ENCODE measurements at regions not wholly inside any gene's neighbourhood (a gene's known extent, or its start where the extent isn't known, plus 50 kb on each side); places are given as distances from the start of the nearest gene placed in this dataset.
A peak's percentile ranks its signal among the peaks of the same experiment; 100 is the strongest.

DNA sequence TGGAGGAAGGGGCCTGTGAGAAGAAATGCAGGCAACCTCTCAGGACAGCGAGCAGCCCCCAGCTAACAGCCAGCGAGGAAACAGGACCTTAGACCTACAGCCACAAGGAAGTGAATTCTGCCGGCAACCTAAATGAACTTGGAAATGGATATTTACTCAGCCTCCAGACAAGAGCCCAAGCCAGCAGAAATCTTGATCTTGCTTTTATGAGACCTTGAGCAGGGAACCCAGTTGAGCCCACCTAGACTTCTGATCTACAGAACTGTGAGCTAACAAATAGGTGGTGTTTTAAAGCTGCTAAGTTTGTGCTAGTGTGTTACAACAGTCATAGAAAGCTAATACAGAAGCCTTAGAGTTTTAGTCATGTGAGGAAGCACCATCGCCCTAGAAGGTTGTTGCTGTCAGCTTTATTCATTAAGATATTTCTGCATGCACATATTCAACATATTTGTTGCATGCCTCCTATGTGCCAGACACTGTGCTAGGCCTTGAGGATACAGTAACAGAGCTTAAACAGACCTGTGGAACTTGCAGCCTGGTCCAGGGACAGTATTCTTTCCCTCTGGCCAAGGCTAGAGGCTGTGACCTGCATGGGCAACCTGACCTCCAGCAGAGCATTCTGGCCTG, 50.3 kb downstream of the NALF2 start:
- DNase-seq (ENCODE audit: low spot score), result no peak
- no peak for FAIRE-seq

GRCh38 chrX:69555481-69556041, 51.4 kb downstream of the NALF2 start:
- FAIRE-seq, result no peak
- no peak for DNase-seq (ENCODE audit: low spot score)

DNA sequence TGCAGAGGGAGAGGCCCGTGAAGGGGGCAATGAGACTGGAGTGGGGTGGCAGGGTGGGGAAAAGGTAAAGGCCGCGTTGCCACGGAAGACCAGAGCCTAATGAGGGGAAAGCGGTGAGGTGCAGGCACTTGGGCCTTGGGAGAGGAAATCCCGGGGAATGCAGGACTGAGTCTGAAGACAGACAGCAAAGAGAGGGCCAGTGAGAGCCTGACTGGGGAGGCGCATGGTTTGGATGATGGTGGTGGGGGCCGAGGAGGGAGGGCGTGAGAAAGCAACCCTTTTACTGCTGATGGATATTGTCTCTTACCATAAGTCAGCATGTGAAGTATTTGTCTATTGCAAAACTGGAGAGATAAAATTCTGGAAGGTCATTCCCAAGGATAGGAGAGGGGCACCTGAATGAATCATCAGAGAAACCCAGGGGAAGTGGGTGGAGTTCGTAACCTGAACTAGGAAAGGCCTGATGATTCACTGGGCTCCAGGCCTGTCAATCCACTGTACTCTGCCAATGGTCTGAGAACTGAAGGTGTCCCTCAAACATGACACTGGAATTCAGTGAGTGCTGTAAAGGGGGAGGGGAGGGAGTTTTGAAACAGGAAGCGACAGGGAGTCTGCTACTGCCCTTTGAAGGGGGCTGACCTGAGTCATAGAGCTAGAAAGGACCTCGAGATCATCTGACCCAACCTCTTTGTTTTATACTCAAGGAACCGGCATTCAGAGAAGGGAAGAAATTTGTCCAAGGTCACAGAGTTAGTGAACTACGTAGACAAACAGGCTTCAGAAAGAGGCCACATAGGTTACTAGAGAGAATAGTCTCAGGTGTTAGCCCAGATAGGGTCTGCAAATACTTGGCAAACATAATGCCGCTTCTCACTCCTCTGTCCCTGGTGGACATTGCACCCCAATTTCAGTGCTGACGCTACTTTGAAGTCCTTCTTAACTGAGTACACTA, 52.2 kb downstream of the NALF2 start:
- peak; percentile 74 for DNase-seq (ENCODE audit: low spot score)
- FAIRE-seq, result no peak

GRCh38 chrX:69562904-69563578, 52.9 kb upstream of the EDA start:
- FAIRE-seq (no peak), DNase-seq (ENCODE audit: low spot score) (no peak)

- DNase-seq (ENCODE audit: low spot score) (no peak), FAIRE-seq (no peak)
Measured at GRCh38 chrX:69564665-69565064, 51.2 kb upstream of the EDA start.

DNA sequence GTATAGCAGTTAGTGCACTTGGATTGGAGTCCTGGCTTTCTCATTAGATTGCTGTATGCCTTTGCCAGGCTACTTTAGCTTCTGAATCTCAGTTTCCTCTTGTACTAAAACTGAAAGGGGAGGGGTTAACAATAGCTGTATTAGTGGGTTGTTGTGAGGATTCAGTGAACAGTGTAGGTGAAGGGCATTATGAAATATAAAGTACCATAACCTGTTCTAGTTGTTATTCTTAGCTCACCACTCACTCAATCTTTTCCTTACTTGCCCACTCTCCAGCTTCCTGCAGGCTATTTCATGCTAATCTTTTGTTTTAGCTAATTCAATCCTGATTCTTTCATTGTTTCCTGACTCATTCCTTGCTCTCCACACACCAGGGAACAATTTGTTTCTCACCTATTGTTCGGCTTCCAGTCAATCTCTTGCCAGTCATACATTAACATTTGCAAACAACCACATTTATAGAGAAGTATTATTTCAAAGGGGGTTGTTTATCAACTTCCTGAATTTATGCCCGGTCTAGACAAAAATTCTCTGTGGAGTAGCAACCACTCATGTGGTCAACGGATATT, 50.6 kb upstream of the EDA start:
- no peak for FAIRE-seq

More for the DNA sequence above, 50.6 kb upstream of the EDA start:
- no peak for DNase-seq (ENCODE audit: low spot score)

All from urothelium cell line (cell line).